ENCODE measurements at regions not wholly inside any gene's neighbourhood (a gene's known extent, or its start where the extent isn't known, plus 50 kb on each side); places are given as distances from the start of the nearest gene placed in this dataset.

GRCh38 chr18:28594034-28594433, 417.1 kb upstream of the CDH2 start:
- Histone ChIP-seq H3K36me3 (ENCODE audit: control insufficient read depth in 2 of 4, insufficient read depth in 4 of 4, low read length in 3 of 4) (no peaks in the 10 kb centered on the region), H4K20me1 (replicated peaks in 1 of 2; ENCODE audit: control insufficient read depth in 1 of 2, insufficient read depth in 2 of 2, low read length in 2 of 2) (no peaks in the 10 kb centered on the region), H2AK5ac (ENCODE audit: low read depth, low read length) (no peak overlapping the region), H3K79me1 (ENCODE audit: low read depth, low read length) (no peaks in the 10 kb centered on the region), H2BK120ac (replicated peaks; ENCODE audit: low read depth, low read length) (no peak overlapping the region), H2BK5ac (ENCODE audit: low read depth, low read length) (no peak overlapping the region), H3K18ac (ENCODE audit: extremely low read depth, low read length) (no peak overlapping the region), H3K4me3 (ENCODE audit: extremely low read depth in 1 of 4, insufficient read depth in 2 of 4, low read depth in 3 of 4, low read length in 4 of 4) (no peak overlapping the region), H2AFZ (ENCODE audit: low read length) (no peak overlapping the region), H3K27ac (ENCODE audit: low read depth, low read length) (no peak overlapping the region), H3K4me2 (ENCODE audit: insufficient read depth in 1 of 2, low read depth in 2 of 2, low read length in 2 of 2) (no peak overlapping the region), H3K9me3 (ENCODE audit: insufficient read depth in 2 of 2, low read depth in 1 of 2, low read length in 1 of 2) (no peaks in the 10 kb centered on the region), H3K56ac (replicated peaks; ENCODE audit: insufficient read length, low read depth, low read length) (no peak overlapping the region), H3K79me2 (ENCODE audit: control insufficient read depth in 1 of 2, insufficient read depth in 2 of 2, low read length in 2 of 2) (no peaks in the 10 kb centered on the region), H3K4ac (replicated peaks; ENCODE audit: insufficient read length, low read depth, low read length) (no peak overlapping the region), H3K14ac (ENCODE audit: insufficient read length) (no peak overlapping the region), H3K9ac (replicated peaks in 1 of 4; ENCODE audit: extremely low read depth in 1 of 4, low read depth in 3 of 4, low read length in 3 of 4) (no peak overlapping the region), H4K8ac (ENCODE audit: extremely low read depth, insufficient read depth, low read length) (no peak overlapping the region), H2BK12ac (ENCODE audit: low read depth, low read length) (no peak overlapping the region), H2BK20ac (ENCODE audit: low read length) (no peak overlapping the region), H3K4me1 (replicated peaks in 1 of 4; ENCODE audit: control insufficient read depth in 3 of 4, insufficient read depth in 4 of 4, low read length in 3 of 4) (no peaks in the 10 kb centered on the region), H3K23ac (ENCODE audit: insufficient read length) (no peak overlapping the region), H3K27me3 (replicated peaks in 1 of 4; ENCODE audit: control insufficient read depth in 3 of 4, extremely low read depth in 1 of 4, insufficient read depth in 3 of 4, low read length in 3 of 4) (no peaks in the 10 kb centered on the region), H2BK15ac (ENCODE audit: low read length) (no peak overlapping the region), H3K23me2 (ENCODE audit: low read depth, low read length) (no peaks in the 10 kb centered on the region), H4K5ac (ENCODE audit: insufficient read length, low read depth, low read length) (no peak overlapping the region), H4K91ac (replicated peaks; ENCODE audit: insufficient read length, low read length) (no peak overlapping the region)
- CTCF ChIA-PET (ENCODE audit: partially characterized antibody) = no interaction called here
- DNase-seq (ENCODE audit: low read depth in 1 of 2, low spot score in 2 of 2) (no peak), FAIRE-seq (no peak)
- POLR2A ChIA-PET (ENCODE audit: partially characterized antibody) = no interaction called here
- TF ChIP-seq CTCF (IDR thresholded peaks at IDR 0.05; ENCODE audit: control extremely low read depth in 1 of 3, insufficient read depth in 1 of 3, low read depth in 1 of 3, low read length in 3 of 3) = no peak
- no peak for TF ChIP-seq CHD2 (IDR thresholded peaks at IDR 0.05; ENCODE audit: low read length)
- TF ChIP-seq ATF2 (IDR thresholded peaks at IDR 0.05; ENCODE audit: low read length) = no peak
- no peak for TF ChIP-seq TBP (IDR thresholded peaks at IDR 0.05; ENCODE audit: low read depth, low read length)
- TF ChIP-seq TAF7 (optimal IDR thresholded peaks at IDR 0.05; ENCODE audit: borderline replicate concordance, low read depth, low read length) = no peak
- no peak for TF ChIP-seq MAFK (IDR thresholded peaks at IDR 0.05; ENCODE audit: low read depth, low read length)
- no peak for TF ChIP-seq SUZ12 (IDR thresholded peaks at IDR 0.05; ENCODE audit: low read length)
- TF ChIP-seq GABPA (IDR thresholded peaks at IDR 0.05; ENCODE audit: borderline replicate concordance, insufficient read depth, low read length) = no peak
- WGBS, 2 experiments (ENCODE audit: extremely low coverage in 1 of 2, insufficient coverage in 1 of 2, insufficient read length in 1 of 2, insufficient replicate concordance in 2 of 2, low coverage in 1 of 2, low lambda C conversion rate in 2 of 2, missing lambda C conversion rate in 1 of 2) = 85% methylated on average over 4 of the region's 4 CpGs; no CpG with 5 or more reads in 1 of the 2 experiments
